Adrenal gland (tissue), 5 donors: ENCODE measurements at regions not wholly inside any gene's neighbourhood (a gene's known extent, or its start where the extent isn't known, plus 50 kb on each side); places are given as distances from the start of the nearest gene placed in this dataset.

Experiments used
- POLR2A ChIP-seq, 2 donors: fragments of 450-650 bp; IDR thresholded peaks; one replicate each; pipeline ENCODE4 v1.6.1; 2017; ENCODE audit warnings: antibody characterized with exemption in 2 of 2, mild to moderate bottlenecking in 2 of 2, moderate library complexity in 1 of 2
- TF ChIP-seq, protein P1 (sequence below), 6 experiments: fragments of 450-650 bp in 4 of 6; fragments of 200-600 bp in 2 of 6; sonication (generic) in 1 of 6; IDR thresholded peaks; 1 replicate in 5 of 6; 2 replicates in 1 of 6; pipeline versions ENCODE4 v1.5.1 to v1.8.0; 2016 to 2021; ENCODE audit warnings: antibody characterized with exemption in 6 of 6, mild to moderate bottlenecking in 2 of 6, moderate library complexity in 1 of 6
- donor health status: DM: no; HTN: no; CAD: no.

DNA sequence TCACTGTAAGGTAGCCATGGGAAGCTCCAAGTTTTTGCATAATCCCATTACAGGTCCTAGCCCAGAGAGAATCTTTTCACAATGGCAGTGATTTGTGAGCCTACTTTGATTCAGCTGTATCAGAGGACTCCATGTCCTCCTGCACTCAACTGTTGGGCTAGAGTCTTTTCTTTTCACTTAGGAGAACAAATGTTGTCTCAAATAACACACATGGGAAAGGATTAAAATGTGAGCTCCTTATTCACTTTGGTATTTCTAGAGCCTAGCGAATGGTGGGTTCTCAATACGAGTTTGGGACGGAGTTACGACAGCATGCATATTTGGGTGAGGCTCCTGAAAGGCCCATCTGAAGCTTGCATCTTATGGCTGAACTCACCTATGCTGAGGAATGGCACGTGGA, 183.5 kb upstream of the STEAP4 start:
- TF ChIP-seq, protein P1, sequence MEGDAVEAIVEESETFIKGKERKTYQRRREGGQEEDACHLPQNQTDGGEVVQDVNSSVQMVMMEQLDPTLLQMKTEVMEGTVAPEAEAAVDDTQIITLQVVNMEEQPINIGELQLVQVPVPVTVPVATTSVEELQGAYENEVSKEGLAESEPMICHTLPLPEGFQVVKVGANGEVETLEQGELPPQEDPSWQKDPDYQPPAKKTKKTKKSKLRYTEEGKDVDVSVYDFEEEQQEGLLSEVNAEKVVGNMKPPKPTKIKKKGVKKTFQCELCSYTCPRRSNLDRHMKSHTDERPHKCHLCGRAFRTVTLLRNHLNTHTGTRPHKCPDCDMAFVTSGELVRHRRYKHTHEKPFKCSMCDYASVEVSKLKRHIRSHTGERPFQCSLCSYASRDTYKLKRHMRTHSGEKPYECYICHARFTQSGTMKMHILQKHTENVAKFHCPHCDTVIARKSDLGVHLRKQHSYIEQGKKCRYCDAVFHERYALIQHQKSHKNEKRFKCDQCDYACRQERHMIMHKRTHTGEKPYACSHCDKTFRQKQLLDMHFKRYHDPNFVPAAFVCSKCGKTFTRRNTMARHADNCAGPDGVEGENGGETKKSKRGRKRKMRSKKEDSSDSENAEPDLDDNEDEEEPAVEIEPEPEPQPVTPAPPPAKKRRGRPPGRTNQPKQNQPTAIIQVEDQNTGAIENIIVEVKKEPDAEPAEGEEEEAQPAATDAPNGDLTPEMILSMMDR (IDR thresholded peaks at IDR 0.05), result no peak
- no peak for TF ChIP-seq POLR2A (IDR thresholded peaks at IDR 0.05)
